ENCODE measurements at regions not wholly inside any gene's neighbourhood (a gene's known extent, or its start where the extent isn't known, plus 50 kb on each side); places are given as distances from the start of the nearest gene placed in this dataset.

GRCh38 chr13:103862525-103862924, 796.3 kb upstream of the SLC10A2 start:
- TF ChIP-seq CTCF (conservative IDR thresholded peaks at IDR 0.05 in 1 of 2, IDR thresholded peaks at IDR 0.05 in 1 of 2; ENCODE audit: extremely low read depth in 1 of 2, insufficient read depth in 1 of 2, low read depth in 1 of 2, low read length in 2 of 2) (no peak), EZH2 (IDR thresholded peaks at IDR 0.05; ENCODE audit: borderline replicate concordance, low read length) (no peak)

Data from mammary epithelial cell (primary cell).